Chondrocyte (in vitro differentiated cells): ENCODE measurements at regions not wholly inside any gene's neighbourhood (a gene's known extent, or its start where the extent isn't known, plus 50 kb on each side); places are given as distances from the start of the nearest gene placed in this dataset.

Experiments used
- DNase-seq: peaks from one replicate; pipeline ENCODE4 v3.0.0; 2021; ENCODE audit warnings: mixed read lengths, low spot score
- H3K27ac Mint-ChIP-seq: one replicate; pipeline ENCODE4 v1.8.0; 2021; ENCODE audit warnings: mild to moderate bottlenecking, moderate library complexity, mixed read lengths; ENCODE audit not compliant: unreplicated experiment
- H3K27me3 Mint-ChIP-seq: 2 replicates; pipeline ENCODE4 v1.8.0; 2021; ENCODE audit warnings: low read depth, mixed read lengths
- H3K36me3 Mint-ChIP-seq: 2 replicates; pipeline ENCODE4 v1.8.0; 2021; ENCODE audit warnings: low read depth, mixed read lengths
- H3K4me1 Mint-ChIP-seq: 2 replicates; pipeline ENCODE4 v1.8.0; 2021; ENCODE audit warnings: low read depth, mild to moderate bottlenecking, mixed read lengths
- H3K4me3 Mint-ChIP-seq: one replicate; pipeline ENCODE4 v1.8.0; 2021; ENCODE audit warnings: mild to moderate bottlenecking, moderate library complexity, mixed read lengths; ENCODE audit not compliant: unreplicated experiment
- H3K9me3 Mint-ChIP-seq: 2 replicates; pipeline ENCODE4 v1.8.0; 2021; ENCODE audit warnings: low read depth, mixed read lengths
- TF ChIP-seq, protein P1 (sequence below): fragments of 200-600 bp; sonication (generic); IDR thresholded peaks from 2 replicates; pipeline ENCODE4 v1.5.0; 2021; ENCODE audit warnings: antibody characterized with exemption, mild to moderate bottlenecking, moderate library complexity

DNA sequence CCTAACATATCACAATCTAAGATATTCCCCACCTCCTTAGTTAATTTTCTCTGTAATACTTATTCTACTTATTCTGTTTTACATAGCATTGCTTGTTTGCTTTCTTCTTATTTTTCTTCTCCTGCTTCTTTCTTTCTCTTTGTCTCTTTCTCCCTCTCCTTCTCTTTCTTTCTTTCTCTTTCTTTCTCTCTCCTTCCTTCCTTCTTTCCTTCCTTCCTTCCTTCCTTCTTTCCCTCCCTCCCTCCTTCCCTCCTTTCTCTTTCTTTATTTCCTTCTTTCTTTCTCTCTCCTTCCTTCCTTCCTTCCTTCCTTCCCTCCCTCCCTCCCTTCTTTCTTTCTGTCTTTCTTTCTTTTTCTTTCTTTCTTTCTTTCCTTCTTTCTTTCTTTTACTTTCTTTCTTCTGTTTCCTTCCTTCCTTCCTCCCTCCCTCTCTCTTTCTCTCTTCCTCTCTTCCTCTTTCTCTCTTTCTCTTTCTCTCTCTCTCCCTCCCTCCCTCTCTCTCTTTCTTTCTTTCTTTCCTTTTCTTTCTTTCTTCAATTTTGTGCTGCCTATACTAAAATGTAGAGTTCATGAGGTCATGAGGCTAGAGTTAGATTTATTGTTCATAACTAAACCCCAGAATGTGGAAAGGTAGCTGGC is 445.4 kb downstream of the GATA3 start:
- no peaks in the 10 kb centered on the region for H3K36me3 Mint-ChIP-seq
- no peak overlapping the region for H3K27ac Mint-ChIP-seq
- peaks cover 3% of the 10 kb centered on the region for H3K27me3 Mint-ChIP-seq
- H3K4me3 Mint-ChIP-seq, result no peak overlapping the region
- no peaks in the 10 kb centered on the region for H3K9me3 Mint-ChIP-seq
- no peak for DNase-seq
- TF ChIP-seq, protein P1, sequence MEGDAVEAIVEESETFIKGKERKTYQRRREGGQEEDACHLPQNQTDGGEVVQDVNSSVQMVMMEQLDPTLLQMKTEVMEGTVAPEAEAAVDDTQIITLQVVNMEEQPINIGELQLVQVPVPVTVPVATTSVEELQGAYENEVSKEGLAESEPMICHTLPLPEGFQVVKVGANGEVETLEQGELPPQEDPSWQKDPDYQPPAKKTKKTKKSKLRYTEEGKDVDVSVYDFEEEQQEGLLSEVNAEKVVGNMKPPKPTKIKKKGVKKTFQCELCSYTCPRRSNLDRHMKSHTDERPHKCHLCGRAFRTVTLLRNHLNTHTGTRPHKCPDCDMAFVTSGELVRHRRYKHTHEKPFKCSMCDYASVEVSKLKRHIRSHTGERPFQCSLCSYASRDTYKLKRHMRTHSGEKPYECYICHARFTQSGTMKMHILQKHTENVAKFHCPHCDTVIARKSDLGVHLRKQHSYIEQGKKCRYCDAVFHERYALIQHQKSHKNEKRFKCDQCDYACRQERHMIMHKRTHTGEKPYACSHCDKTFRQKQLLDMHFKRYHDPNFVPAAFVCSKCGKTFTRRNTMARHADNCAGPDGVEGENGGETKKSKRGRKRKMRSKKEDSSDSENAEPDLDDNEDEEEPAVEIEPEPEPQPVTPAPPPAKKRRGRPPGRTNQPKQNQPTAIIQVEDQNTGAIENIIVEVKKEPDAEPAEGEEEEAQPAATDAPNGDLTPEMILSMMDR, result no peak
- no peaks in the 10 kb centered on the region for H3K4me1 Mint-ChIP-seq

DNA sequence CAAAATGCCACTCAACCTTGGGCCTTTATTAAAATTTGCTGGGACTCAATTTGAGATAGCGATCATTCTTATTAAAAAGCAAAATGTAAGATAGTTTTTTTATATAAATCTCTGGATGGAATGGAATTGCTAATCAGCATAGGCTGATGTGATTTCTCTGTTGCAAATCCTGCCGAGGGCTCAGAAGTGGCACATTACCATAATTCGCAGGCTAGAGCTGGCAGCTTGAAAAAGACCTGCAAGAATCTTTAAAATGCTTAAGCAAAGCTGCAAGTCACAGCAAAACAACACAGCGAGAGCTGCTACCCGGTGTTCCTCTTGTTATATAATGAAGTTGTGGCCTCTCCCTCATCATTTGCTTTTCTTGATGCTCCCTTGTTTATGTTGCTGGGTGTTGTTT is 448.1 kb downstream of the GATA3 start:
- no peak for DNase-seq
- H3K9me3 Mint-ChIP-seq, result no peaks in the 10 kb centered on the region
- no peak overlapping the region for H3K4me3 Mint-ChIP-seq
- no peaks in the 10 kb centered on the region for H3K36me3 Mint-ChIP-seq
- no peaks in the 10 kb centered on the region for H3K4me1 Mint-ChIP-seq
- H3K27me3 Mint-ChIP-seq, result peaks cover 5% of the 10 kb centered on the region
- H3K27ac Mint-ChIP-seq, result no peak overlapping the region
- TF ChIP-seq, protein P1, result no peak

DNA sequence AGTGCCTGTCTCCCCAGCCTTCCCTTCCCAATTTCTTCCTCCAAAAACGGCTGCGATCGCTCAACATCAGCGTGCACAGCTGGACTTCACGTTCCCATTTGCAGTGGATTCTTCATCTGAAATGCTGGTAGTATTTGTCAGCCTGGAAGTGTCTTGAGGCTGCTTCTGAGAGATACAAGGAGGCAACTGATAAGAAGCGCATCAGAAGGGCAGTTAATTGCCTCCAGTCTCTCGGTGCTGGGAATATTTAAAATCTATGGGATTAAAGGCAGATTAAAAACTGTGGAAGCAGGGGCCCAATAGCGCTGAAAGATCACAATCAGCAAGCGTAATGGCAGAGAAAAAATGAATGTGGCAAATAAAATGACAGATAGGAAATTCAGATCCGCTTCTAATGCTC is 450.0 kb downstream of the GATA3 start:
- Mint-ChIP-seq H3K27me3 (peaks cover 7% of the 10 kb centered on the region), H3K27ac (no peak overlapping the region), H3K4me1 (no peaks in the 10 kb centered on the region), H3K9me3 (no peaks in the 10 kb centered on the region), H3K4me3 (no peak overlapping the region), H3K36me3 (no peaks in the 10 kb centered on the region)
- TF ChIP-seq, protein P1, result no peak
- no peak for DNase-seq

DNA sequence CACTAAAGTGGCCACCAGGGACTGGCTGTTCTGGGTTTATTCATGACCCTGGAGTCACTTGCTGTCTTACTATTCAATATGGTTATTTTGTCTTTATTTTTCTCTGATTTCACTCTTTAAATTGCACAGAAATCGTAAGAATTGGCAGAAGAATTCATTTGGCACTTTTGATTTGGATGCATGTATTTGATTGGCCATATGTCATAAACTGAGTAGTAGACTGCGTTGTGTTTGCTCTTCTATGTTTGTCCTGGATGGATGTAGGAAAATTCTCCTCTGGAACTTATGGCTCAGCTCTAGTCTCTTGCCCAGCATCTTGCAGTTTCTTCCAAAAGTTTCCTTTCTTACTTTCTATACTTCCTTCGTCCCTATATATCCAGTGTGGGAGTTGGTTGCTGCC is 452.7 kb downstream of the GATA3 start:
- DNase-seq, result no peak
- Mint-ChIP-seq H3K9me3 (no peaks in the 10 kb centered on the region), H3K4me3 (no peak overlapping the region), H3K27me3 (peaks cover 7% of the 10 kb centered on the region), H3K27ac (no peak overlapping the region), H3K4me1 (no peaks in the 10 kb centered on the region), H3K36me3 (no peaks in the 10 kb centered on the region)
- TF ChIP-seq, protein P1, result no peak

DNA sequence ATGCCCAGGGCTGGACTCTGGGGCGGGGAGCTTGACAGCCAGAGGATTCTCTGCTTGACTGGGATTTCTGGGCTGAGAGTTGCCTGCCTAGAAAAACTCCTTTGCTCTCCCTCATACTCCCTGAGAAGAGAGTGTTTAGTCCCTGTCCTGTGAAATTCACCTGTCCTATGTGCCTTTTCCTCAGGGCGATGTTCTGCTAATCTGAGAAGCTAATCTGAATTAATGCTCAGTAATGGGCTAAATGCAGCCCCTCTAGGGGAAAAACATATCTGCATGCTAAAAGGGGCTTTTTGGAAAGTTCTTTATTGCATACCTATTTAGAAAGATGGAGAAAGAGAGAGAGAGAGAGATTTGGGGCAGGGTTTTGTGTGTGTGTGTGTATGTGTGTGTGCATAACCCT is 454.4 kb downstream of the GATA3 start:
- no peaks in the 10 kb centered on the region for H3K9me3 Mint-ChIP-seq
- no peak for DNase-seq
- peaks cover 7% of the 10 kb centered on the region for H3K27me3 Mint-ChIP-seq
- no peaks in the 10 kb centered on the region for H3K4me1 Mint-ChIP-seq
- H3K4me3 Mint-ChIP-seq, result no peak overlapping the region
- TF ChIP-seq, protein P1, result no peak
- no peak overlapping the region for H3K27ac Mint-ChIP-seq
- H3K36me3 Mint-ChIP-seq, result no peaks in the 10 kb centered on the region
